Progenitor cell of endocrine pancreas (in vitro differentiated cells): ENCODE measurements at regions not wholly inside any gene's neighbourhood (a gene's known extent, or its start where the extent isn't known, plus 50 kb on each side); places are given as distances from the start of the nearest gene placed in this dataset.

Experiments
- DNase-seq: peaks from one replicate; pipeline ENCODE4 v3.0.0; 2021; ENCODE audit warnings: low spot score; ENCODE audit not compliant: unreplicated experiment
- H3K27ac Mint-ChIP-seq: 2 replicates; pipeline ENCODE4 v1.8.0; 2021; ENCODE audit warnings: mild to moderate bottlenecking, moderate library complexity, mixed read lengths
- H3K27me3 Mint-ChIP-seq: 2 replicates; pipeline ENCODE4 v1.8.0; 2021; ENCODE audit warnings: mixed read lengths
- H3K36me3 Mint-ChIP-seq: 2 replicates; pipeline ENCODE4 v1.8.0; 2022; ENCODE audit warnings: mixed read lengths; ENCODE audit not compliant: insufficient read depth
- H3K4me1 Mint-ChIP-seq: 2 replicates; pipeline ENCODE4 v1.8.0; 2021; ENCODE audit warnings: low read depth, mixed read lengths
- H3K4me3 Mint-ChIP-seq: 2 replicates; pipeline ENCODE4 v1.8.0; 2021; ENCODE audit warnings: low read depth, mild to moderate bottlenecking, moderate library complexity, mixed read lengths
- H3K9me3 Mint-ChIP-seq: 2 replicates; pipeline ENCODE4 v1.8.0; 2021; ENCODE audit warnings: low read depth, mixed read lengths
- TF ChIP-seq, protein P1 (sequence below): fragments of 200-600 bp; sonication (generic); IDR thresholded peaks from one replicate; pipeline ENCODE4 v1.5.0; 2021; ENCODE audit warnings: antibody characterized with exemption, mild to moderate bottlenecking; ENCODE audit not compliant: unreplicated experiment

DNA sequence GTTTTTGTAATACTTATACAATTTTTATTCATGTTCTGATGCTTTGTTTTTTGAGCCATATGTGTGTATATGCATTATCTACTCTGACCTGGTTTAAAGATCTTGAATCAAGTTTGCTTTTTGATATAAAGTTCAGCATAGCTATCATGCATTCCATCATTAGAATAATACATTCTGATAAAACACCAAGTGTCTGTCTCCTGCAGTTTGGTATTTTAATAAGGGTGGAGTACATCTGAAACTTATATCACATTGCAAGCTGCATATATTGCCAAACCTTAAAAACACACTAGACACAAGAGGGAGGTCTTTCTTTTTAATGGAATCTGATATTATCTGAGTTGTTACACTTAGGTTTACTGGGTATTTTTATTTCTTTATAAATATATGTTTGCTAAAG is 102.8 kb upstream of the ADAMTSL1 start:
- TF ChIP-seq, protein P1, sequence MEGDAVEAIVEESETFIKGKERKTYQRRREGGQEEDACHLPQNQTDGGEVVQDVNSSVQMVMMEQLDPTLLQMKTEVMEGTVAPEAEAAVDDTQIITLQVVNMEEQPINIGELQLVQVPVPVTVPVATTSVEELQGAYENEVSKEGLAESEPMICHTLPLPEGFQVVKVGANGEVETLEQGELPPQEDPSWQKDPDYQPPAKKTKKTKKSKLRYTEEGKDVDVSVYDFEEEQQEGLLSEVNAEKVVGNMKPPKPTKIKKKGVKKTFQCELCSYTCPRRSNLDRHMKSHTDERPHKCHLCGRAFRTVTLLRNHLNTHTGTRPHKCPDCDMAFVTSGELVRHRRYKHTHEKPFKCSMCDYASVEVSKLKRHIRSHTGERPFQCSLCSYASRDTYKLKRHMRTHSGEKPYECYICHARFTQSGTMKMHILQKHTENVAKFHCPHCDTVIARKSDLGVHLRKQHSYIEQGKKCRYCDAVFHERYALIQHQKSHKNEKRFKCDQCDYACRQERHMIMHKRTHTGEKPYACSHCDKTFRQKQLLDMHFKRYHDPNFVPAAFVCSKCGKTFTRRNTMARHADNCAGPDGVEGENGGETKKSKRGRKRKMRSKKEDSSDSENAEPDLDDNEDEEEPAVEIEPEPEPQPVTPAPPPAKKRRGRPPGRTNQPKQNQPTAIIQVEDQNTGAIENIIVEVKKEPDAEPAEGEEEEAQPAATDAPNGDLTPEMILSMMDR, result no peak
- Mint-ChIP-seq H3K27me3 (no peaks in the 10 kb centered on the region), H3K27ac (no peak overlapping the region), H3K9me3 (no peaks in the 10 kb centered on the region), H3K4me3 (no peak overlapping the region), H3K4me1 (peaks cover 4% of the 10 kb centered on the region), H3K36me3 (no peaks in the 10 kb centered on the region)
- DNase-seq, result no peak

DNA sequence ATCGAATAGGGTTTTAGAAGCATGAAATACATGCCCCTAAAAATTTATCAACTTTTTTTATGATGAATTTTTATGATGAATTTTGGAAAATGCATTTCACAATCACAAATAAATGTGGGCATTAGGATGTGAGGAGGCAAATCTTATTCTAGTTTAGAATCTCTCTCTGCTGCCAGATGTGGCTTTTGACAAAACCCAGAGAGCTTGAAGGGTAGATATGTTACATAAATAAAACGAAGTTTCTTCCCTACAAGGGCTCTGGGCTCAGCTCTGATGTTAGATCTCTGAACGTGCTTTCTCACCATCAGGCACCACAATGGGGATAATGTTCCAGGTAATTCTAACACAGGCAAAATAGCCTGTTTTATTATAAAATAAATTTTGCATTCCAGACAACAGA is 102.3 kb upstream of the ADAMTSL1 start:
- H3K36me3 Mint-ChIP-seq, result no peaks in the 10 kb centered on the region
- no peaks in the 10 kb centered on the region for H3K9me3 Mint-ChIP-seq
- no peak overlapping the region for H3K4me3 Mint-ChIP-seq
- peaks cover 4% of the 10 kb centered on the region for H3K4me1 Mint-ChIP-seq
- no peak for DNase-seq
- H3K27ac Mint-ChIP-seq, result no peak overlapping the region
- H3K27me3 Mint-ChIP-seq, result no peaks in the 10 kb centered on the region
- TF ChIP-seq, protein P1, result no peak

DNA sequence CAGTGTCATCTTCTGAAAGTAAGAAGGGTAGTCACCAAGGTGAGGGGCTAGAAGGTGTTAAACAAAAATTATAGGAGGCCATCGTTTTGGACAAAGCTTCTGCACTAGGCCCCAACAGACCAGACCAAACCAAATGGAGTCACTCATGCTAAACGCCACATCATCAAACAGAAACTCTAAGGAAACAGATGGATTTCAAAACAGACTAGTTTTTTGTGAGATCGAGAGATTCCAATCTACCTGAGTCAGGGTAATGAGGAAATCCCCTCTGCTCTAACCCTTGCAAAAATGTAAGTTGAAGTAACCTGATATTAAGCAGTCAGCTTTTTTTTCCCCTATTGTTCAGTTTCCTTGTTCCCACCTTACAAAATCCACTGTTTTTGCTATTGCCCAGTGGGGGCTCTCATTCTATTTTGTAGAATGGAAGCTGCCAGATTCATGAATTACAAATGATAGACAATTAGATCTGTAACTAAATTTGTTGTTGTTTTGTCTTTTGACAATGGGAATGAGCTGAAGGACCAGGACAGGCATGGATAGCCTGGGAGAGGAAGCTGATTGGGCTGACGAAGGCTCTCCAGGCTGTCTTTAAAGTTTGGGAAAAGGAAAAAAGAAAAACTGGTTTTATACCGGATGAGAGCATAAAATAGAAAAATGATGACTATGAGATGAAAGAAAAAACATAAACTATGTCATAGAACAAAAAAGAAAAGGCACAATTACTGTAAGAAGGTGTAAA is 94.7 kb upstream of the ADAMTSL1 start:
- no peak for DNase-seq
- no peak overlapping the region for H3K4me3 Mint-ChIP-seq
- no peaks in the 10 kb centered on the region for H3K4me1 Mint-ChIP-seq
- no peaks in the 10 kb centered on the region for H3K9me3 Mint-ChIP-seq
- TF ChIP-seq, protein P1, result no peak
- no peak overlapping the region for H3K27ac Mint-ChIP-seq
- no peaks in the 10 kb centered on the region for H3K27me3 Mint-ChIP-seq
- H3K36me3 Mint-ChIP-seq, result no peaks in the 10 kb centered on the region

DNA sequence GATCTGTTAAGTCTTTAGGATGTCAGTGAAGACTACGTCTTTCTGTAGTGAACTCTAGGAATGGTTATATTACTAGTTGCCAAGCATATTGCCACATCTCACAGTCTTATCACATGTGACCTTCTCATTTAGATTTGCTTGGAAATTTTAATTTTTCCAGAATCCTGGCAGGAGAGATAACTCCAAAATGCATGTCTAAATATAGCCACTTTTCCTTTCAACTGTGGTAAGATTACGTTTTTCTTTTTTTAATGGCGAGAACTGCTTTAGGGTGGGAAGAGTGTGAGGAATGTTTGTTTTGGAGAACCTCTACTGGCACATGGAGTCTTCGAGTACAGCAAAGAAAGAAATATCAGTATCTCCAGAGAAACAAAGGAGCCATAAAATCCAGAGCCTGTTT is 91.7 kb upstream of the ADAMTSL1 start:
- DNase-seq, result no peak
- Mint-ChIP-seq H3K27ac (no peak overlapping the region), H3K36me3 (no peaks in the 10 kb centered on the region), H3K4me1 (no peaks in the 10 kb centered on the region), H3K4me3 (no peak overlapping the region), H3K27me3 (no peaks in the 10 kb centered on the region), H3K9me3 (no peaks in the 10 kb centered on the region)
- TF ChIP-seq, protein P1, result no peak

DNA sequence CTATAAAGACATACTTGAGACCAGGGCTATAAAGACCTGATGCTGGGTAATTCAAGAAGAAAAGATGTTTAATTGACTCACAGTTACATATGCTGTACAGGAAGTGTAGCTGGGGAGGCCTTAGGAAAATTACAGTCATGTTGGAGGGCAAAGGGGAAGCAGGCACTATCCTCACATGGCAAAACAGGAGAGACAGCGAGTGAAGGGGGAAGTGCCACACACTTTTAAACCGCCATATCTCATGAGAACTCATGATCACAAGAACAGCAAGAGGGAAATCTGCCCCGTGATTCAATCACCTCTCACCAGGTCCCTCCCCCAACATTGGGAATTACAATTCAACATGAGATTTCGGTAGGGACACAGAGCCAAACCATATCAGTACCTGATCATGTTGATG is 89.9 kb upstream of the ADAMTSL1 start:
- Mint-ChIP-seq H3K27ac (no peak overlapping the region), H3K4me3 (no peak overlapping the region), H3K27me3 (no peaks in the 10 kb centered on the region), H3K4me1 (no peaks in the 10 kb centered on the region), H3K36me3 (no peaks in the 10 kb centered on the region), H3K9me3 (no peaks in the 10 kb centered on the region)
- TF ChIP-seq, protein P1, result no peak
- no peak for DNase-seq
